Activated T-helper 2 cell treated with anti-CD3 and anti-CD28 coated beads, Interferon-gamma antibody, Interleukin-2, Interleukin-4, amounts not matched to agents 10 μg/mL and 5 μg/mL and 100 μg/mL, durations not matched to agents 14 hours and 24 hours and 36 hours (primary cell): ENCODE measurements at regions not wholly inside any gene's neighbourhood (a gene's known extent, or its start where the extent isn't known, plus 50 kb on each side); places are given as distances from the start of the nearest gene placed in this dataset.

Source experiments
- DNase-seq: peaks from one replicate; pipeline ENCODE4 v3.0.0; 2021; ENCODE audit warnings: low spot score
- H3K27ac Mint-ChIP-seq: one replicate; pipeline ENCODE4 v1.8.0; 2021; ENCODE audit warnings: mixed read lengths
- H3K27me3 Mint-ChIP-seq: one replicate; pipeline ENCODE4 v1.8.0; 2021; ENCODE audit warnings: low read depth, mixed read lengths
- H3K36me3 Mint-ChIP-seq: one replicate; pipeline ENCODE4 v1.8.0; 2021; ENCODE audit warnings: low read depth, mixed read lengths
- H3K4me1 Mint-ChIP-seq: one replicate; pipeline ENCODE4 v1.8.0; 2021; ENCODE audit warnings: low read depth, mixed read lengths
- H3K4me3 Mint-ChIP-seq: one replicate; pipeline ENCODE4 v1.8.0; 2021; ENCODE audit warnings: low read depth, mild to moderate bottlenecking, moderate library complexity, mixed read lengths
- H3K9me3 Mint-ChIP-seq: one replicate; pipeline ENCODE4 v1.8.0; 2021; ENCODE audit warnings: mixed read lengths
- intact Hi-C: fragments of 100-400 bp; cut with micrococcal nuclease; formaldehyde crosslinking; loops from one replicate; pipeline ENCODE4 v1.15.1; 2023

- H3K27ac Mint-ChIP-seq: no peak overlapping the region
- no peaks in the 10 kb centered on the region for H3K36me3 Mint-ChIP-seq
- H3K27me3 Mint-ChIP-seq: peaks cover 1% of the 10 kb centered on the region
- H3K9me3 Mint-ChIP-seq: no peaks in the 10 kb centered on the region
- H3K4me1 Mint-ChIP-seq: peaks cover 5% of the 10 kb centered on the region
- H3K4me3 Mint-ChIP-seq: no peak overlapping the region
- no peak for DNase-seq
- intact Hi-C loops: loop anchor here (5.0 to 10.0 kb wide), 3 partner anchors 871 to 1189 kb away; no protein-coding TSS in a partner anchor
Measured at GRCh38 chr5:155943516-155944407, 383.2 kb upstream of the SGCD start.

GRCh38 chr5:155947394-155948062, 379.4 kb upstream of the SGCD start:
- intact Hi-C loops: loop anchor here (10.0 kb wide), 1 partner anchor 867 kb away; no protein-coding TSS in a partner anchor
- H3K27ac Mint-ChIP-seq: no peak overlapping the region
- H3K4me3 Mint-ChIP-seq: no peak overlapping the region
- no peak for DNase-seq
- no peaks in the 10 kb centered on the region for H3K9me3 Mint-ChIP-seq
- peaks cover 6% of the 10 kb centered on the region for H3K27me3 Mint-ChIP-seq
- H3K36me3 Mint-ChIP-seq: no peaks in the 10 kb centered on the region
- peaks cover 5% of the 10 kb centered on the region for H3K4me1 Mint-ChIP-seq

GRCh38 chr5:155948576-155948975, 378.4 kb upstream of the SGCD start:
- H3K27ac Mint-ChIP-seq: no peak overlapping the region
- intact Hi-C loops: loop anchor here (10.0 kb wide), 1 partner anchor 866 kb away; no protein-coding TSS in a partner anchor
- H3K27me3 Mint-ChIP-seq: peaks cover 6% of the 10 kb centered on the region
- no peak overlapping the region for H3K4me3 Mint-ChIP-seq
- H3K4me1 Mint-ChIP-seq: peaks cover 9% of the 10 kb centered on the region
- no peaks in the 10 kb centered on the region for H3K9me3 Mint-ChIP-seq
- DNase-seq: no peak
- H3K36me3 Mint-ChIP-seq: no peaks in the 10 kb centered on the region

- Mint-ChIP-seq H3K9me3 (no peaks in the 10 kb centered on the region), H3K4me3 (no peak overlapping the region), H3K27ac (no peak overlapping the region), H3K36me3 (no peaks in the 10 kb centered on the region), H3K27me3 (peaks cover 4% of the 10 kb centered on the region), H3K4me1 (peaks cover 4% of the 10 kb centered on the region)
- DNase-seq: no peak
- intact Hi-C loops: no loop called here
Measured at GRCh38 chr5:155952486-155953089, 374.4 kb upstream of the SGCD start.

GRCh38 chr5:155953335-155953734, 373.6 kb upstream of the SGCD start:
- DNase-seq: no peak
- intact Hi-C loops: no loop called here
- peaks cover 4% of the 10 kb centered on the region for H3K4me1 Mint-ChIP-seq
- no peak overlapping the region for H3K27ac Mint-ChIP-seq
- H3K36me3 Mint-ChIP-seq: no peaks in the 10 kb centered on the region
- peaks cover 4% of the 10 kb centered on the region for H3K27me3 Mint-ChIP-seq
- no peak overlapping the region for H3K4me3 Mint-ChIP-seq
- H3K9me3 Mint-ChIP-seq: no peaks in the 10 kb centered on the region

- intact Hi-C loops: no loop called here
- H3K27ac Mint-ChIP-seq: no peak overlapping the region
Measured at GRCh38 chr5:155954701-155955445, 372.1 kb upstream of the SGCD start.

GRCh38 chr5:155957884-155958283, 369.1 kb upstream of the SGCD start:
- Mint-ChIP-seq H3K9me3 (no peaks in the 10 kb centered on the region), H3K27me3 (no peaks in the 10 kb centered on the region), H3K4me1 (peaks cover 4% of the 10 kb centered on the region), H3K27ac (no peak overlapping the region), H3K4me3 (no peak overlapping the region), H3K36me3 (no peaks in the 10 kb centered on the region)
- intact Hi-C loops: no loop called here
- no peak for DNase-seq

More at GRCh38 chr5:155954701-155955445, 372.1 kb upstream of the SGCD start:
- Mint-ChIP-seq H3K4me3 (no peak overlapping the region), H3K4me1 (peaks cover 4% of the 10 kb centered on the region), H3K9me3 (no peaks in the 10 kb centered on the region), H3K36me3 (no peaks in the 10 kb centered on the region), H3K27me3 (peaks cover 4% of the 10 kb centered on the region)
- DNase-seq: no peak

GRCh38 chr5:155959082-155959481, 367.9 kb upstream of the SGCD start:
- Mint-ChIP-seq H3K4me1 (no peaks in the 10 kb centered on the region), H3K27ac (no peak overlapping the region), H3K36me3 (no peaks in the 10 kb centered on the region), H3K9me3 (no peaks in the 10 kb centered on the region), H3K27me3 (no peaks in the 10 kb centered on the region), H3K4me3 (no peak overlapping the region)
- intact Hi-C loops: no loop called here
- DNase-seq: no peak

- no peaks in the 10 kb centered on the region for H3K9me3 Mint-ChIP-seq
Measured at GRCh38 chr5:155960177-155960576, 366.8 kb upstream of the SGCD start.

GRCh38 chr5:155969537-155969936, 357.4 kb upstream of the SGCD start:
- Mint-ChIP-seq H3K27ac (no peak overlapping the region), H3K27me3 (no peaks in the 10 kb centered on the region), H3K9me3 (no peaks in the 10 kb centered on the region), H3K4me1 (no peaks in the 10 kb centered on the region), H3K36me3 (no peaks in the 10 kb centered on the region), H3K4me3 (no peak overlapping the region)
- no peak for DNase-seq
- intact Hi-C loops: no loop called here

More at GRCh38 chr5:155960177-155960576, 366.8 kb upstream of the SGCD start:
- Mint-ChIP-seq H3K36me3 (no peaks in the 10 kb centered on the region), H3K4me3 (no peak overlapping the region), H3K27me3 (no peaks in the 10 kb centered on the region), H3K27ac (no peak overlapping the region), H3K4me1 (no peaks in the 10 kb centered on the region)
- intact Hi-C loops: no loop called here
- DNase-seq: no peak

GRCh38 chr5:155974369-155974768, 352.6 kb upstream of the SGCD start:
- no peak overlapping the region for H3K4me3 Mint-ChIP-seq
- H3K9me3 Mint-ChIP-seq: no peaks in the 10 kb centered on the region
- DNase-seq: no peak
- H3K27ac Mint-ChIP-seq: no peak overlapping the region
- H3K27me3 Mint-ChIP-seq: no peaks in the 10 kb centered on the region
- H3K4me1 Mint-ChIP-seq: no peaks in the 10 kb centered on the region
- intact Hi-C loops: no loop called here
- H3K36me3 Mint-ChIP-seq: no peaks in the 10 kb centered on the region

- no peaks in the 10 kb centered on the region for H3K4me1 Mint-ChIP-seq
- no peaks in the 10 kb centered on the region for H3K36me3 Mint-ChIP-seq
- intact Hi-C loops: no loop called here
- H3K9me3 Mint-ChIP-seq: no peaks in the 10 kb centered on the region
- DNase-seq: no peak
- H3K4me3 Mint-ChIP-seq: no peak overlapping the region
- H3K27me3 Mint-ChIP-seq: no peaks in the 10 kb centered on the region
- no peak overlapping the region for H3K27ac Mint-ChIP-seq
Measured at GRCh38 chr5:155978850-155979249, 348.1 kb upstream of the SGCD start.
